HEK293T (cell line): ENCODE measurements at regions not wholly inside any gene's neighbourhood (a gene's known extent, or its start where the extent isn't known, plus 50 kb on each side); places are given as distances from the start of the nearest gene placed in this dataset.

ENCODE experiments used
- CTCF ChIA-PET: fragments of 350-600 bp; formaldehyde crosslinking; extraction: SDS; loops from one replicate; lab custom pipeline; 2021; ENCODE audit warnings: antibody characterized with exemption, inconsistent platforms; lab: Yijun Ruan, JAX
- POLR2A ChIA-PET: fragments of 350-600 bp; formaldehyde crosslinking; extraction: SDS; loops from one replicate; lab custom pipeline; 2020; ENCODE audit warnings: antibody characterized with exemption, inconsistent platforms; lab: Yijun Ruan, JAX
- DNase-seq: peaks from one replicate; pipeline ENCODE4 v3.0.0; 2012; ENCODE audit warnings: mixed read lengths; ENCODE audit errors: extremely low spot score
- ARNT ChIP-seq: fragments of 450-650 bp; IDR thresholded peaks from 2 replicates; pipeline ENCODE4 v1.6.1; 2017; ENCODE audit warnings: mild to moderate bottlenecking
- BHLHE40 ChIP-seq: fragments of 450-650 bp; IDR thresholded peaks from 2 replicates; pipeline ENCODE4 v1.6.1; 2016; ENCODE audit warnings: mild to moderate bottlenecking, moderate library complexity, borderline replicate concordance
- CTBP1 ChIP-seq: fragments of 450-650 bp; IDR thresholded peaks from 2 replicates; pipeline ENCODE4 v1.6.1; 2016; ENCODE audit warnings: borderline replicate concordance
- ELF4 ChIP-seq: fragments of 450-650 bp; IDR thresholded peaks from 2 replicates; pipeline ENCODE4 v1.6.1; 2017; ENCODE audit warnings: antibody characterized with exemption
- FOXA1 ChIP-seq: fragments of 450-650 bp; IDR thresholded peaks from 2 replicates; pipeline ENCODE4 v1.6.1; 2016; ENCODE audit warnings: mild to moderate bottlenecking
- FOXK2 ChIP-seq: fragments of 450-650 bp; IDR thresholded peaks from 2 replicates; pipeline ENCODE4 v1.6.1; 2016; ENCODE audit warnings: mild to moderate bottlenecking
- FOXM1 ChIP-seq: fragments of 450-650 bp; IDR thresholded peaks from 2 replicates; pipeline ENCODE4 v1.6.1; 2017; ENCODE audit warnings: mild to moderate bottlenecking, borderline replicate concordance
- HDGF ChIP-seq: fragments of 450-650 bp; IDR thresholded peaks from 2 replicates; pipeline ENCODE4 v1.6.1; 2017; ENCODE audit warnings: antibody characterized with exemption, borderline replicate concordance
- L3MBTL2 ChIP-seq: fragments of 450-650 bp; conservative IDR thresholded peaks from 2 replicates; pipeline ENCODE4 v1.6.1; 2016; ENCODE audit warnings: mild to moderate bottlenecking
- LEF1 ChIP-seq: fragments of 450-650 bp; IDR thresholded peaks from 2 replicates; pipeline ENCODE4 v1.6.1; 2017; ENCODE audit warnings: mild to moderate bottlenecking, borderline replicate concordance
- NFRKB ChIP-seq: fragments of 450-650 bp; IDR thresholded peaks from 2 replicates; pipeline ENCODE4 v1.6.1; 2016; ENCODE audit warnings: mild to moderate bottlenecking, moderate library complexity
- PKNOX1 ChIP-seq: fragments of 450-650 bp; IDR thresholded peaks from 2 replicates; pipeline ENCODE4 v1.6.1; 2016
- SP1 ChIP-seq: fragments of 450-650 bp; IDR thresholded peaks from 2 replicates; pipeline ENCODE4 v1.6.1; 2017
- SUZ12 ChIP-seq: fragments of 450-650 bp; IDR thresholded peaks from 2 replicates; pipeline ENCODE4 v1.6.1; 2016; ENCODE audit warnings: mild to moderate bottlenecking
- TARDBP ChIP-seq: fragments of 450-650 bp; IDR thresholded peaks from 2 replicates; pipeline ENCODE4 v1.6.1; 2016
- ZNF384 ChIP-seq: fragments of 450-650 bp; IDR thresholded peaks from 2 replicates; pipeline ENCODE4 v1.6.1; 2016

DNA sequence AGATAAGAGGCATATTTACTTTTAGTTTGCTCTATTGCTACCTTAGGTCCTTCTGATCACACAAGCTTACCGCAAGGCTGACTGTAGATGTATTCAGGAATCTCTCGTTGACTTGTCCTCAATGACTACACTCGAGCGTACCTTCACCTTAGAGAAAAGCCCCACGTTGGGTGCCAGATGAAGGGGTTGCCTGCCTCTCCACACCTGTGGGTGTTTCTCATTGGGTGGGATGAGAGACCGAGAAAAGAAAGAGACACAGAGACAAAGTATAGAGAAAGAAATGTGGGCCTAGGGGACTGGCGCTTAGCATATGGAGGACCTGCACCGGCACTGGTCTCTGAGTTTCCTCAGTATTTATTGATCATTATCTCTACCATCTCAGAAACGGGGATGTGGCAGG is 51.8 kb downstream of the ASCL4 start:
- POLR2A ChIA-PET, result no interaction called here
- no peak for DNase-seq
- TF ChIP-seq L3MBTL2 (no peak), ZNF384 (no peak), LEF1 (no peak), CTBP1 (no peak), FOXM1 (no peak), BHLHE40 (no peak), ARNT (no peak), ELF4 (no peak), SUZ12 (no peak), SP1 (no peak), FOXK2 (no peak), PKNOX1 (no peak), TARDBP (no peak), FOXA1 (no peak), HDGF (no peak), NFRKB (no peak)
- CTCF ChIA-PET, result no interaction called here

GRCh38 chr12:107829271-107829670 is 54.8 kb downstream of the ASCL4 start:
- CTCF ChIA-PET, result no interaction called here
- TF ChIP-seq ZNF384 (no peak), LEF1 (no peak)
- POLR2A ChIA-PET, result no interaction called here
- DNase-seq, result no peak

- ChIA-PET CTCF (no interaction called here), POLR2A (no interaction called here)
- DNase-seq, result no peak
- no peak for TF ChIP-seq LEF1
- TF ChIP-seq SUZ12, result no peak
- TF ChIP-seq FOXA1, result no peak
- TF ChIP-seq TARDBP, result no peak
- TF ChIP-seq PKNOX1, result no peak
- TF ChIP-seq ZNF384, result no peak
- no peak for TF ChIP-seq BHLHE40
- TF ChIP-seq CTBP1, result no peak
- TF ChIP-seq ARNT, result no peak
- TF ChIP-seq HDGF, result no peak
- TF ChIP-seq FOXM1, result no peak
- no peak for TF ChIP-seq FOXK2
- TF ChIP-seq ELF4, result no peak
- TF ChIP-seq NFRKB, result no peak
- TF ChIP-seq SP1, result no peak
- TF ChIP-seq L3MBTL2, result no peak
These were observed 57.9 kb downstream of the ASCL4 start for GRCh38 chr12:107832441-107832840.

GRCh38 chr12:107840186-107840585 is 65.7 kb downstream of the ASCL4 start:
- CTCF ChIA-PET, result no interaction called here
- TF ChIP-seq SUZ12, result no peak
- no peak for TF ChIP-seq TARDBP
- no peak for TF ChIP-seq BHLHE40
- no peak for TF ChIP-seq FOXM1
- TF ChIP-seq ARNT, result no peak
- no peak for TF ChIP-seq LEF1
- TF ChIP-seq L3MBTL2, result no peak
- no peak for TF ChIP-seq CTBP1
- no peak for TF ChIP-seq FOXA1
- no peak for TF ChIP-seq HDGF
- no peak for TF ChIP-seq ZNF384
- POLR2A ChIA-PET, result no interaction called here
- no peak for DNase-seq

DNA sequence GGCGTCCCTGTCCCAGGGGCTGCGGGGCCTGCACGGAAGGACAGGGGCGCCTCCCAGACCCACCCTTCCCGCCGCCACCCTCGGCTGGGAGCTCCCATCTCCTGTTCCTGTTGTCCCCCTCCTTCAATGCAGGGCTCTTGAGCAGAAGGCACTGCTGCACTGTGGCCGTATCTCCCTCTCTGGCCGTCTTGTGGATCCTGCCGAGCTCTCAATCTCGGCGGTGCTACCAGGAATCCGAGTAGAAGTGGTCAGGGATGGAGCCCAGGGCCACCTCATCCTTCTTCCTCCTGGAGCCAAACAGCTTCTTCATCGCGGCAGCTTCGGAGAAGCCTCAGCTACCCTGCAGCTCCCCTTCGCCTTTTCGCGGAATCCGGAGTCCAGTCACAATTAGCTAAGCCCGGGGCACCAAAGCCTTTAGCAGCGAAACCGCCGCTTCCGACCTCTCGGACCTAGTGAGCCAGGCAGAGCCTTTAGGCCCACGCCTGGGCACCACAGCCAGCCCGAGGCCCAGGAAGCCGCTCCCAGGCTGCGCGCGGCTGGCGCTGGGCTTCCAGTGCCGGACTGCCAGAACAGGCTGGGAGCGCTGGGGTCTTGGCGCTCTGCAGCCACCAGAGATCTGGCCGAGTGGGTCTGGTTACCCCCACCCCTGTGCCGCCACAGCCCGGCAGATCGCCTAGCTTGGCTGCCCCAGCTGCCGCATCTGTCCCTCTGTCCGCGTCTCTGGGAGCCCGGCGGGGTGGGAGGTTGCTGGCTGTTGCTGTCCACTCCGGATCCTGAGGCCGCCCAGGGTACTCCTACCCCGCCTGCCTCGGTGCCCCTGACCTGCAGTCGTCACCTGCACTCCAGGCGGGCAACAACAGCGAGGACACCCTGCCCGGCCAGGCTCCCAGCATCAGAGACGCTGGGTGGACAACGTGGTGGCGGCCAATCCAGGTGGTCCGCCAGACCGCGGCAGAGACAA is 69.1 kb downstream of the ASCL4 start:
- TF ChIP-seq BHLHE40, result no peak
- no peak for TF ChIP-seq PKNOX1
- no peak for TF ChIP-seq NFRKB
- no peak for TF ChIP-seq L3MBTL2
- no peak for TF ChIP-seq FOXM1
- no peak for TF ChIP-seq TARDBP
- no peak for TF ChIP-seq LEF1
- TF ChIP-seq CTBP1, result no peak
- TF ChIP-seq HDGF, result no peak
- DNase-seq, result no peak
- ChIA-PET POLR2A (no interaction called here), CTCF (no interaction called here)

- DNase-seq, result no peak
- ChIA-PET POLR2A (no interaction called here), CTCF (no interaction called here)
- TF ChIP-seq SUZ12 (no peak), FOXA1 (no peak), FOXM1 (no peak), ELF4 (no peak)
These were observed 69.9 kb downstream of the ASCL4 start for GRCh38 chr12:107844312-107844921.
